Stimulated activated CD4-positive, alpha-beta T cell treated with anti-CD3 and anti-CD28 coated beads, TNF-alpha, amount 100 ng/mL, for 1 hour (primary cell): ENCODE measurements at regions not wholly inside any gene's neighbourhood (a gene's known extent, or its start where the extent isn't known, plus 50 kb on each side); places are given as distances from the start of the nearest gene placed in this dataset.

Experiments
- DNase-seq, 3 donors: peaks; one replicate each; pipeline ENCODE4 v3.0.0-alpha.2; 2020; ENCODE audit warnings: low read depth in 3 of 3, low spot score in 1 of 3

- no peak for DNase-seq
These were observed 354.8 kb downstream of the SEC14L1 start for GRCh38 chr17:77495575-77495974.

- no peak for DNase-seq
These were observed 355.6 kb downstream of the SEC14L1 start for GRCh38 chr17:77496401-77496801.

GRCh38 chr17:77496831-77497577 lies 356.2 kb downstream of the SEC14L1 start:
- no peak for DNase-seq

GRCh38 chr17:77497578-77497934 lies 356.8 kb downstream of the SEC14L1 start:
- DNase-seq, result no peak

- DNase-seq, result no peak
These were observed 357.4 kb downstream of the SEC14L1 start for GRCh38 chr17:77498091-77498741.

GRCh38 chr17:77498791-77499698 lies 358.3 kb downstream of the SEC14L1 start:
- DNase-seq, result no peak

GRCh38 chr17:77499699-77500435 lies 359.1 kb downstream of the SEC14L1 start:
- DNase-seq, result no peak

- no peak for DNase-seq
These were observed 360.4 kb downstream of the SEC14L1 start for GRCh38 chr17:77501101-77501566.

- no peak for DNase-seq
These were observed 361.2 kb downstream of the SEC14L1 start for GRCh38 chr17:77501751-77502625.

- DNase-seq, result no peak
These were observed 362.0 kb downstream of the SEC14L1 start for GRCh38 chr17:77502626-77503292.

- DNase-seq, result no peak
These were observed 362.5 kb downstream of the SEC14L1 start for GRCh38 chr17:77503293-77503655.

- DNase-seq, result no peak
These were observed 363.3 kb downstream of the SEC14L1 start for GRCh38 chr17:77503916-77504651.

- no peak for DNase-seq
These were observed 363.9 kb downstream of the SEC14L1 start for GRCh38 chr17:77504652-77505155.

- DNase-seq, result no peak
These were observed 364.4 kb downstream of the SEC14L1 start for GRCh38 chr17:77505181-77505639.

GRCh38 chr17:77506371-77506991 lies 365.7 kb downstream of the SEC14L1 start:
- DNase-seq, result no peak

- no peak for DNase-seq
These were observed 366.5 kb downstream of the SEC14L1 start for GRCh38 chr17:77507111-77507885.

- no peak for DNase-seq
These were observed 367.4 kb downstream of the SEC14L1 start for GRCh38 chr17:77508047-77508715.
